HEK293 (cell line): ENCODE measurements at regions not wholly inside any gene's neighbourhood (a gene's known extent, or its start where the extent isn't known, plus 50 kb on each side); places are given as distances from the start of the nearest gene placed in this dataset.

Experiments used
- CTCF ChIA-PET: fragments of 350-600 bp; formaldehyde crosslinking; extraction: SDS; loops from one replicate; lab custom pipeline; 2021; ENCODE audit warnings: antibody characterized with exemption; lab: Yijun Ruan, JAX
- POLR2A ChIA-PET: fragments of 300-600 bp; formaldehyde crosslinking; extraction: SDS; loops from one replicate; lab custom pipeline; 2020; ENCODE audit warnings: antibody characterized with exemption, inconsistent platforms; lab: Yijun Ruan, JAX
- H3K27ac ChIP-seq: fragments of 200-500 bp; sonication (Bioruptor generic); 2 replicates; pipeline ENCODE4 v1.5.1; 2014; ENCODE audit warnings: low read depth, low read length, control low read depth, inconsistent platforms; ENCODE audit errors: extremely low read depth
- H3K36me3 ChIP-seq, 2 experiments: fragments of 200-500 bp in 1 of 2; sonication (Bioruptor generic) in 1 of 2; 1 replicate in 1 of 2; 2 replicates in 1 of 2; pipeline ENCODE4 v1.5.1; 2014 to 2017; ENCODE audit warnings: inconsistent platforms in 2 of 2, low read length in 2 of 2; ENCODE audit not compliant: control insufficient read depth in 2 of 2, insufficient read depth in 1 of 2
- H3K4me1 ChIP-seq: fragments of 200-500 bp; sonication (Bioruptor generic); 2 replicates; pipeline ENCODE4 v1.5.1; 2014; ENCODE audit warnings: mild to moderate bottlenecking, low read length, inconsistent platforms; ENCODE audit not compliant: control insufficient read depth, insufficient read depth
- H3K4me3 ChIP-seq: 2 replicates; pipeline ENCODE4 v1.5.1; 2011; ENCODE audit warnings: low read depth, mild to moderate bottlenecking, control low read depth, low read length, moderate library complexity
- H3K9me3 ChIP-seq: fragments of 200-500 bp; sonication (Bioruptor generic); 2 replicates; pipeline ENCODE4 v1.5.1; 2014; ENCODE audit warnings: low read depth, low read length, inconsistent platforms; ENCODE audit not compliant: control insufficient read depth, insufficient read depth
- GFI1B ChIP-seq: fragments of 450-650 bp; formaldehyde crosslinking; IDR thresholded peaks from 2 replicates; pipeline ENCODE4 v1.5.1; 2016; ENCODE audit warnings: missing biosample characterization, missing genetic modification characterization
- GLIS2 ChIP-seq: fragments of 450-650 bp; formaldehyde crosslinking; IDR thresholded peaks from 2 replicates; pipeline ENCODE4 v1.5.1; 2016; ENCODE audit warnings: missing biosample characterization, missing genetic modification characterization
- OSR2 ChIP-seq: fragments of 450-650 bp; formaldehyde crosslinking; IDR thresholded peaks from 2 replicates; pipeline ENCODE4 v1.5.1; 2016; ENCODE audit warnings: missing biosample characterization, missing genetic modification characterization
- OVOL3 ChIP-seq: fragments of 450-650 bp; formaldehyde crosslinking; IDR thresholded peaks from 2 replicates; pipeline ENCODE4 v1.5.1; 2016; ENCODE audit warnings: missing biosample characterization, missing genetic modification characterization
- PRDM10 ChIP-seq: fragments of 450-650 bp; formaldehyde crosslinking; IDR thresholded peaks from 2 replicates; pipeline ENCODE4 v1.5.1; 2016; ENCODE audit warnings: missing biosample characterization, missing genetic modification characterization
- REPIN1 ChIP-seq: fragments of 450-650 bp; formaldehyde crosslinking; IDR thresholded peaks from 2 replicates; pipeline ENCODE4 v1.5.1; 2017; ENCODE audit warnings: missing biosample characterization, missing genetic modification characterization, low read depth
- ZFP37 ChIP-seq: fragments of 450-650 bp; formaldehyde crosslinking; IDR thresholded peaks from 2 replicates; pipeline ENCODE4 v1.5.1; 2016; ENCODE audit warnings: missing biosample characterization, missing genetic modification characterization
- ZFP41 ChIP-seq: fragments of 450-650 bp; formaldehyde crosslinking; IDR thresholded peaks from 2 replicates; pipeline ENCODE4 v1.5.1; 2016; ENCODE audit warnings: missing biosample characterization, missing genetic modification characterization, borderline replicate concordance
- ZNF10 ChIP-seq: fragments of 450-650 bp; formaldehyde crosslinking; IDR thresholded peaks from 2 replicates; pipeline ENCODE4 v1.5.1; 2017; ENCODE audit warnings: missing biosample characterization, missing genetic modification characterization
- ZNF140 ChIP-seq: fragments of 450-650 bp; formaldehyde crosslinking; IDR thresholded peaks from 2 replicates; pipeline ENCODE4 v1.5.1; 2016; ENCODE audit warnings: missing biosample characterization, missing genetic modification characterization
- ZNF16 ChIP-seq: fragments of 450-650 bp; formaldehyde crosslinking; IDR thresholded peaks from 2 replicates; pipeline ENCODE4 v1.5.1; 2016; ENCODE audit warnings: low read depth, missing biosample characterization, missing genetic modification characterization
- ZNF239 ChIP-seq: fragments of 450-650 bp; formaldehyde crosslinking; IDR thresholded peaks from 2 replicates; pipeline ENCODE4 v1.5.1; 2016; ENCODE audit warnings: missing biosample characterization, missing genetic modification characterization
- ZNF366 ChIP-seq: fragments of 450-650 bp; formaldehyde crosslinking; conservative IDR thresholded peaks from 2 replicates; pipeline ENCODE4 v1.5.1; 2016; ENCODE audit warnings: missing biosample characterization, missing genetic modification characterization
- ZNF394 ChIP-seq: fragments of 450-650 bp; formaldehyde crosslinking; IDR thresholded peaks from 2 replicates; pipeline ENCODE4 v1.5.1; 2016; ENCODE audit warnings: missing biosample characterization, missing genetic modification characterization, mild to moderate bottlenecking, moderate library complexity, borderline replicate concordance
- ZNF398 ChIP-seq: fragments of 450-650 bp; formaldehyde crosslinking; IDR thresholded peaks from 2 replicates; pipeline ENCODE4 v1.5.1; 2017; ENCODE audit warnings: missing biosample characterization, missing genetic modification characterization
- ZNF433 ChIP-seq: fragments of 450-650 bp; formaldehyde crosslinking; IDR thresholded peaks from 2 replicates; pipeline ENCODE4 v1.5.1; 2016; ENCODE audit warnings: missing biosample characterization, missing genetic modification characterization, low read depth
- ZNF560 ChIP-seq: fragments of 450-650 bp; formaldehyde crosslinking; IDR thresholded peaks from 2 replicates; pipeline ENCODE4 v1.5.1; 2017; ENCODE audit warnings: missing biosample characterization, missing genetic modification characterization, borderline replicate concordance
- ZSCAN18 ChIP-seq: fragments of 450-650 bp; formaldehyde crosslinking; IDR thresholded peaks from 2 replicates; pipeline ENCODE4 v1.5.1; 2016; ENCODE audit warnings: missing biosample characterization, missing genetic modification characterization

- ChIA-PET POLR2A (no interaction called here), CTCF (interaction anchor here (0.7 kb wide), 1 partner anchor 1268 kb away, joined by 3 read pairs; no protein-coding TSS in a partner anchor)
- Histone ChIP-seq H3K4me3 (no peak overlapping the region), H3K27ac (no peak overlapping the region), H3K9me3 (no peaks in the 10 kb centered on the region), H3K4me1 (no peaks in the 10 kb centered on the region), H3K36me3 (no peaks in the 10 kb centered on the region)
- TF ChIP-seq GLIS2 (tag by site-specific recombination) (no peak), OVOL3 (tag by site-specific recombination) (no peak), OSR2 (tag by site-specific recombination) (no peak), ZNF433 (tag by site-specific recombination) (no peak), PRDM10 (tag by site-specific recombination) (no peak), GFI1B (no peak), ZNF140 (tag by site-specific recombination) (no peak), ZFP37 (tag by site-specific recombination) (no peak), ZNF398 (tag by site-specific recombination) (no peak), ZNF560 (tag by site-specific recombination) (no peak), ZNF10 (tag by site-specific recombination) (no peak), ZNF394 (tag by site-specific recombination) (no peak), ZFP41 (no peak), ZNF366 (tag by site-specific recombination) (no peak)
Measured at GRCh38 chr13:27673911-27674310, 52.2 kb downstream of the POLR1D start.

GRCh38 chr13:27678306-27679040 lies 56.8 kb downstream of the POLR1D start:
- TF ChIP-seq ZNF394 (tag by site-specific recombination) (no peak), REPIN1 (tag by site-specific recombination) (no peak), ZSCAN18 (no peak), ZNF16 (no peak), ZNF239 (tag by site-specific recombination) (no peak)
- TF ChIP-seq, all 188 proteins: peak for 0
- ChIA-PET POLR2A (no interaction called here), CTCF (interaction anchor here (0.7 to 0.8 kb wide), 2 partner anchors 139 to 148 kb away, joined by 3 read pairs; no protein-coding TSS in a partner anchor)
- Histone ChIP-seq H3K9me3 (no peaks in the 10 kb centered on the region), H3K4me1 (no peaks in the 10 kb centered on the region), H3K4me3 (no peak overlapping the region), H3K27ac (no peak overlapping the region), H3K36me3 (no peaks in the 10 kb centered on the region)
